ENCODE measurements at regions not wholly inside any gene's neighbourhood (a gene's known extent, or its start where the extent isn't known, plus 50 kb on each side); places are given as distances from the start of the nearest gene placed in this dataset.

DNA sequence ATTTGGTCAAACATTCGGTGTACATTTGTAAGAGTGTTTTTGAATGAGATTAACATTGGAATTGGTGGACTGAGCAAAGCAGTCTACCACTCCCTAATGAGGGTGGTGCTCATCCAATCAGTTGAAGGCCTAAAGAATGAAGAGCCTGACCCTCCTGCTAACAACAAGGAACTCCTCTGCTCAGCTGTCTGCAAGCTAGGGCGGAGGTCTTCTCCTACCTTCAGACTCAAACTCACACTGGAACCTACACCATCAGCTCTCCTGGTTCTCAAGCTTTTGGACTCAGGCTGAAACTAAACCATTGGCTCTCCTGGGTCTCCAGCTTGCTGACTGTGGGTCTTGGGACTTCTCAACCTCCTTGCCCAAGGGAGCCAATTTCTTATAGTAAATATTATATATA, 55.5 kb upstream of the NPAS2 start:
- no peak for TF ChIP-seq EZH2 (IDR thresholded peaks at IDR 0.05)
- TF ChIP-seq, protein P1, sequence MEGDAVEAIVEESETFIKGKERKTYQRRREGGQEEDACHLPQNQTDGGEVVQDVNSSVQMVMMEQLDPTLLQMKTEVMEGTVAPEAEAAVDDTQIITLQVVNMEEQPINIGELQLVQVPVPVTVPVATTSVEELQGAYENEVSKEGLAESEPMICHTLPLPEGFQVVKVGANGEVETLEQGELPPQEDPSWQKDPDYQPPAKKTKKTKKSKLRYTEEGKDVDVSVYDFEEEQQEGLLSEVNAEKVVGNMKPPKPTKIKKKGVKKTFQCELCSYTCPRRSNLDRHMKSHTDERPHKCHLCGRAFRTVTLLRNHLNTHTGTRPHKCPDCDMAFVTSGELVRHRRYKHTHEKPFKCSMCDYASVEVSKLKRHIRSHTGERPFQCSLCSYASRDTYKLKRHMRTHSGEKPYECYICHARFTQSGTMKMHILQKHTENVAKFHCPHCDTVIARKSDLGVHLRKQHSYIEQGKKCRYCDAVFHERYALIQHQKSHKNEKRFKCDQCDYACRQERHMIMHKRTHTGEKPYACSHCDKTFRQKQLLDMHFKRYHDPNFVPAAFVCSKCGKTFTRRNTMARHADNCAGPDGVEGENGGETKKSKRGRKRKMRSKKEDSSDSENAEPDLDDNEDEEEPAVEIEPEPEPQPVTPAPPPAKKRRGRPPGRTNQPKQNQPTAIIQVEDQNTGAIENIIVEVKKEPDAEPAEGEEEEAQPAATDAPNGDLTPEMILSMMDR (IDR thresholded peaks at IDR 0.05) = no peak
